GM06990 (cell line): ENCODE measurements at regions not wholly inside any gene's neighbourhood (a gene's known extent, or its start where the extent isn't known, plus 50 kb on each side); places are given as distances from the start of the nearest gene placed in this dataset.
"Not testable (repeated sequence)": the region's sequence is repeated elsewhere in the genome, so short reads cannot be mapped to it uniquely, and the experiment has no call there.

Experiments
- DNase-seq: peaks from one replicate; pipeline ENCODE4 v3.0.0-alpha.2; 2011; ENCODE audit not compliant: insufficient read length; ENCODE audit errors: extremely low read depth
- H3K27me3 ChIP-seq: replicated peaks from 2 replicates; pipeline ENCODE4 v1.6.0; 2011; ENCODE audit warnings: low read length; ENCODE audit not compliant: control insufficient read depth, insufficient read depth
- H3K36me3 ChIP-seq: 2 replicates; pipeline ENCODE4 v1.5.1; 2011; ENCODE audit warnings: low read length; ENCODE audit not compliant: control insufficient read depth, insufficient read depth
- H3K4me3 ChIP-seq: replicated peaks from 2 replicates; pipeline ENCODE4 v1.5.1; 2011; ENCODE audit warnings: low read depth, mild to moderate bottlenecking, control low read depth, low read length
- CTCF ChIP-seq: IDR thresholded peaks from 2 replicates; pipeline ENCODE4 v1.5.1; 2011; ENCODE audit warnings: low read length, control low read depth, mild to moderate bottlenecking, inconsistent platforms; ENCODE audit not compliant: insufficient read depth, poor library complexity, severe bottlenecking

DNA sequence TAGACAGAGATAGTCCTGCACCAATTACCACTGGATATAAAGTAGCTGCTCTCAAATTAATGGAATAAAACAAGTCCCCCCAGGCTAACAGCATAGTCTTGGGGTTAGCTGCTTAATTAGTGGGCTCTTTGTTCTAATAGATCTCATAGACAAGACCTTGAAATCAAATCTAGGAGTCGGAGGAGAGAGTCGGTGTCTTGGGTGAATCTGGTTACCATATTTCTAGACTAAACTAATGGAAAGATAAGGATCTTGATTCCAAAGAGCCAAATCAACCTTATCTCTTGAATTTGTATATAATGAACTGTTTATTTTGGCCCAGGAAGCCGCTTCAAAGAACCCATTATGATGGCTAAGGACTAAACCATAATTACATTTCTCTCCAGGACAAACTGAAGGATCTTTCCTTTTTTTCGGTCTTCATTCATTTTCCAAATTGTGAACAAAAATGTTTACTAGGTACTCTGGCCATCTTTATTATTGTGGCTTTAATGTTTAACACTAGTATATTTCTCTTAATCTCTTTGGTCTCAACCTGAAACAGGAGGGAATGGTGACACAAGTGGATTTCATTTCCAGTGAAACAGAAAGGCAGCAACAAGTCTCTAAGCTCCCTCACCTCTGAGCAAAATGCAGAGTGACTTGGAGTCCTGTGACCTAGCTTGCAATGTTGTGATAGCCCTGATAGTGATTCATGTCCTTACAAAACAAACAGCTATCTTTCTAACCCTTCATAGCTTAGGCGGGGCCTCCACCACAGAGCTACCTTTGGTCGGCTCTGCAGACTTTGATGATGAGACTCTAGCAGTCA, 137.9 kb upstream of the PARD3B start:
- Histone ChIP-seq H3K27me3 (no peaks in the 10 kb centered on the region), H3K4me3 (no peak overlapping the region), H3K36me3 (no peaks in the 10 kb centered on the region)
- no peak for DNase-seq
- TF ChIP-seq CTCF: no peak

DNA sequence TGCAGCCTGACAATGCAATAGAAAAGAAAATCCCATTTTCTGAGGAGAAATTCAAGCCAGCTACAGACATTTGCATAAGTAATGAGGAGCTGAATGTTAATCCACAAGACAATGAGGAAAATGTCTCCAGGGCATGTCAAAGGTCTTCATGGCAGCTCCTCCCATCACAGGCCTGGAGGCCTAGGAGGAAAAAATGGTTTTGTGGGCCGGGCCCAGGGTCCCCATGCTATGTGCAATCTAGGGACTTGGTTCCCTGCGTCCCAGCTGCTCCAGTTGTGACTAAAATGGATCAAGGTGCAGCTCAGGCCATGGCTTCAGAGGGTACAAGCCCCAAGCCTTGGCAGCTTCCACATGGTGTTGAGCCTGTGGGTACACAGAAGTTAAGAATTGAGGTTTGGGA, 132.5 kb upstream of the PARD3B start:
- not testable (repeated sequence) for H3K36me3 ChIP-seq, H3K27me3 ChIP-seq, DNase-seq, H3K4me3 ChIP-seq

DNA sequence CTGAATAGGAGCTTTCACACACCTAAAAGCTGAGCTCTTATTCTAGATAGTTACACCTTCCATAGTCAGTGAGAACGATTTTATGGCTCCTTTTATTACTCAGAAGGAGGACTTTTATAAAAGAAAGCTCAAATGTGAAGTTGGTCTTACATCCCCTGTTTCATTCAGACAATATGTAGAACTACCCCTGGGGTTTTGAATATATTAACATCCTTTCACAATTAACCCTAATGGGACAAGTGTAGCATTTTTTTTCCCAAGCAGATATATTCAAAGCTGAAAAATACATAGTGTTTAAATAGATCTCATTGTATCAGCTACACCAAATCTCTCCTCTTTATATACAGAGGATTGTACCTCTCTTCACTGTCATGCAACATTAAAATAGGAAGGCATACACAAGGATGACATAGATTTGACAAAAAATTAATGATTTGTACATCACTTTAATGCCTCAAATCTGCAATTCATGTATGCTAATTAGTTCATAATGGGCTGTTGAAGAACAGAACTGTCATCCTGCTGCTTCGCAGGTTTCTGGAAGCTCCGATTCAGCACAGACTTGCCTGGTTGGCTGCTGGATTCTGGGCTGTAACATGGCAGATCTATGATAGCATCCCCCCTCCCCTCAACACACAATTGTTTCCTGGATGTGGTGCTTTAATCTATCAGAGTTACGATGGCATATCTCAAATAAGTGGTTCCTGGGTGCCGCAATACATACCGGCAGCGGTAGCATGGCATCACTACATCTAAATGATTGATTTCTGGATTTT, 129.7 kb upstream of the PARD3B start:
- Histone ChIP-seq H3K36me3 (no peaks in the 10 kb centered on the region), H3K4me3 (no peak overlapping the region), H3K27me3 (no peaks in the 10 kb centered on the region)
- no peak for TF ChIP-seq CTCF
- no peak for DNase-seq

- DNase-seq: no peak
- Histone ChIP-seq H3K4me3 (no peak overlapping the region), H3K27me3 (no peaks in the 10 kb centered on the region), H3K36me3 (no peaks in the 10 kb centered on the region)
- no peak for TF ChIP-seq CTCF
Measured at GRCh38 chr2:204416236-204416635, 129.0 kb upstream of the PARD3B start.

GRCh38 chr2:204425821-204426220, 119.5 kb upstream of the PARD3B start:
- DNase-seq: no peak
- TF ChIP-seq CTCF: no peak
- H3K36me3 ChIP-seq: no peaks in the 10 kb centered on the region
- no peaks in the 10 kb centered on the region for H3K27me3 ChIP-seq
- no peak overlapping the region for H3K4me3 ChIP-seq

DNA sequence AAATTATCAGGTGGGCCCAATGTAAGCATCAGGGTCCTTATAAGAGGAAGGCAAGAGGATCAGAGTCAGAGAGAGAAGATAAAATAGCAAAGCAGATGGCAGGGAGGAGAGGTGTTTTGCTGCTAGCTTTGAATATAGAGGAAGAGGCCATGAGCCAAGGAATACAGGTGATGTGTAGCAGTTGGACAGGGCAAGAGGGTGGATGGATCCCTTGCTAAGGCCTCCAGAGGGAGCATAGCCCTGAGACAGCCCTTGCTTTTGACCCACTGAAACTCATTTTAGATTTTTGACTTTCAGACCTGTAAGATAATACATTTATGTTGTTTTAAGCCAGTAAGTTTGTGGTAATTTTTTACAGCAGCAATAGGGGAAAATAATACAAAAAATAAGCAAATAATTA, 116.6 kb upstream of the PARD3B start:
- Histone ChIP-seq H3K36me3 (no peaks in the 10 kb centered on the region), H3K27me3 (no peaks in the 10 kb centered on the region), H3K4me3 (no peak overlapping the region)
- no peak for DNase-seq
- no peak for TF ChIP-seq CTCF
